ENCODE measurements at regions not wholly inside any gene's neighbourhood (a gene's known extent, or its start where the extent isn't known, plus 50 kb on each side); places are given as distances from the start of the nearest gene placed in this dataset.

DNA sequence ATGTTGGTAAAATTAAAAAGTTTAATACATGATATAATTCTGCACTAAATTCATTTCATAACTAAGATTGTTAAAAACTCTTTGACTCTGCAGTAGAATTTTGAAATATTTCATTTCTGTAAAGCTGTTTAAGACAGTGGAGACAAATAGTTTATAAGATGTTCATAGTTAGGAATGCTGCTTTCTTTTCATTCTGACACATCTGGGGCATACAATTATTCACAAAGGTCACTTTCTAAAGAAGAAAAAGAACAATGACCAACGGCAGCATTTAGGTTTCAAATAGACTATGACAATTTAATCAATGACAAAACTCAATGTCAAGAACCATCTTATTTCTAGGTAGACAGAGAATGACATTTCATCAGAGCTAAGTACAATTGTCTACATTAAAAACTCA, 1422.1 kb downstream of the PCDH9 start:
- FAIRE-seq, result no peak
- H3K9ac ChIP-seq (replicated peaks; ENCODE audit: extremely low read depth, insufficient read depth, low read length), result no peak overlapping the region
- H3K27me3 ChIP-seq (ENCODE audit: control insufficient read depth in 2 of 2, insufficient read depth in 2 of 2, low read length in 2 of 2), result no peaks in the 10 kb centered on the region
- no peaks in the 10 kb centered on the region for H3K36me3 ChIP-seq (ENCODE audit: control insufficient read depth in 2 of 2, extremely low read depth in 1 of 2, insufficient read depth in 2 of 2, low read length in 2 of 2)
- intact Hi-C loops (cut with micrococcal nuclease) (no loop called here), dilution Hi-C loops (cut with MboI; ENCODE audit: extremely low pct_ligation_motif_present, low sequenced_read_pairs) (no loop called here)
- no peak overlapping the region for H3K4me2 ChIP-seq (ENCODE audit: insufficient read depth, low read length)
- POLR2A ChIA-PET, result no interaction called here
- H3K4me3 ChIP-seq (replicated peaks in 1 of 3; ENCODE audit: insufficient read depth in 1 of 3, low read depth in 1 of 3, low read length in 3 of 3), result no peak overlapping the region
- no peaks in the 10 kb centered on the region for H3K79me2 ChIP-seq (ENCODE audit: control insufficient read depth, insufficient read depth, low read length)
- H2AFZ ChIP-seq (ENCODE audit: low read depth, low read length), result no peak overlapping the region
- H3K27ac ChIP-seq (ENCODE audit: insufficient read depth, low read depth, low read length), result no peak overlapping the region
- no peaks in the 10 kb centered on the region for H3K9me3 ChIP-seq (replicated peaks; ENCODE audit: control insufficient read depth, insufficient read depth, low read length)
- TF ChIP-seq FOS (IDR thresholded peaks at IDR 0.05; ENCODE audit: borderline replicate concordance, insufficient read depth, low read length), result peak; percentile 53
- TF ChIP-seq POLR2A (IDR thresholded peaks at IDR 0.05; ENCODE audit: low read depth, low read length), result no peak
- H3K9me1 ChIP-seq (replicated peaks; ENCODE audit: control insufficient read depth, extremely low read depth, insufficient read depth, low read length), result no peaks in the 10 kb centered on the region
- DNase-seq (ENCODE audit: low read depth, low spot score), result no peak
- no peaks in the 10 kb centered on the region for H3K4me1 ChIP-seq (ENCODE audit: control insufficient read depth, extremely low read depth, insufficient read depth, low read length)
- no peaks in the 10 kb centered on the region for H4K20me1 ChIP-seq (replicated peaks; ENCODE audit: control insufficient read depth, extremely low read depth, insufficient read depth, low read length)
- CTCF ChIA-PET, result interaction anchor here (0.8 to 1.4 kb wide), 3 partner anchors 9 to 169 kb away, joined by 3 to 4 read pairs (median 3); no protein-coding TSS in a partner anchor
- BruUV-seq (replicated peaks), result no TSS peak

DNA sequence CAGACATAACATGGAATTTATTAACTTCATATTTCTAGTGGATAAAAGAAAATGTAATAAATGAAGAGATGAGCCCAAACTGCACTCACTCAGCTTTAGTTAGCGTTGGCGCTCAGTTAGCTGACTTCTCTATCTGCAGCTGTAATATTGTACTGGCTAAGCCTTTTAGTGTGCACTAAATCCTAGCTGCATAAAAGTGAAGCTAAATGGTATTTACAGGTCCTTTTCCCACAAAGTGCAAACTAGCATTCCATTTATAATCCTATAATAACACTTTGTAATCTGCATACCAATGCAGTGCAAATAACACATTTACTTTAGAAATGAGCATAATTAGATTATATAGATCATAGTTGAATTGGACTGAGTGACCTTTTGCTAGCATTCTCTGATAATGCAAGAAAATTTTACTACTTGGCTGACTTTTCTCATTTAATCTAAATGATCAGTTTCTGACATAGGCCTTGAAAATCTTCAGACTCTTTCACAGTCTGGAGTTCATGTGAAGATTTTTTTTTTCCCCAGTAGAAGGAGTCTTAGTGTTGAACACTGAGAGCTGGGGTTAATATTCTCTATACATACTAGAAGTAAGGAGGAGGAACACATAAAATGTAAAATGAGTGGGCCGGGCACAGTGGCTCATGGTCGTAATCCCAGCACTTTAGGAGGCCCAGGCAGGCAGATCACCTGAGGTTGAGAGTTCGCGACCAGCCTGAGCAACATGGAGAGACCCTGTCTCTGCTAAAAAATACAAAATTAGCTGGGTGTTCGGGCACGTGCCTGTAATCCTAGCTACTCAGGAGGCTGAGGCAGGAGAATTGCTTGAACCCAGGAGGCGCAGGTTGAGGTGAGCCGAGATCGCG, 1426.4 kb downstream of the PCDH9 start:
- no peaks in the 10 kb centered on the region for H3K9me1 ChIP-seq (replicated peaks; ENCODE audit: control insufficient read depth, extremely low read depth, insufficient read depth, low read length)
- no peaks in the 10 kb centered on the region for H3K27me3 ChIP-seq (ENCODE audit: control insufficient read depth in 2 of 2, insufficient read depth in 2 of 2, low read length in 2 of 2)
- H3K4me2 ChIP-seq (ENCODE audit: insufficient read depth, low read length), result no peak overlapping the region
- no peak overlapping the region for H3K27ac ChIP-seq (ENCODE audit: insufficient read depth, low read depth, low read length)
- BruUV-seq (replicated peaks), result no TSS peak
- no peaks in the 10 kb centered on the region for H3K9me3 ChIP-seq (replicated peaks; ENCODE audit: control insufficient read depth, insufficient read depth, low read length)
- intact Hi-C loops (cut with micrococcal nuclease) (no loop called here), dilution Hi-C loops (cut with MboI; ENCODE audit: extremely low pct_ligation_motif_present, low sequenced_read_pairs) (no loop called here)
- no peak overlapping the region for H2AFZ ChIP-seq (ENCODE audit: low read depth, low read length)
- no peaks in the 10 kb centered on the region for H3K36me3 ChIP-seq (ENCODE audit: control insufficient read depth in 2 of 2, extremely low read depth in 1 of 2, insufficient read depth in 2 of 2, low read length in 2 of 2)
- CTCF ChIA-PET, result no interaction called here
- no peak overlapping the region for H3K4me3 ChIP-seq (replicated peaks in 1 of 3; ENCODE audit: insufficient read depth in 1 of 3, low read depth in 1 of 3, low read length in 3 of 3)
- no peaks in the 10 kb centered on the region for H4K20me1 ChIP-seq (replicated peaks; ENCODE audit: control insufficient read depth, extremely low read depth, insufficient read depth, low read length)
- DNase-seq (ENCODE audit: low read depth, low spot score) (no peak), FAIRE-seq (no peak)
- TF ChIP-seq JUN (IDR thresholded peaks at IDR 0.05; ENCODE audit: borderline replicate concordance, insufficient read depth, insufficient read length, low read depth) (no peak), MYC (IDR thresholded peaks at IDR 0.05; ENCODE audit: low read depth, low read length) (no peak), GATA2 (IDR thresholded peaks at IDR 0.05; ENCODE audit: insufficient read depth, insufficient read length, low read depth, low read length) (no peak), POLR2A (IDR thresholded peaks at IDR 0.05; ENCODE audit: low read depth, low read length) (no peak), POLR2AphosphoS5 (IDR thresholded peaks at IDR 0.05; ENCODE audit: insufficient read depth, low read depth, low read length) (no peak), FOS (IDR thresholded peaks at IDR 0.05; ENCODE audit: borderline replicate concordance, insufficient read depth, low read length) (no peak), EZH2 (IDR thresholded peaks at IDR 0.05; ENCODE audit: borderline replicate concordance, low read depth, low read length, severe bottlenecking) (no peak)
- TF ChIP-seq, protein P1, sequence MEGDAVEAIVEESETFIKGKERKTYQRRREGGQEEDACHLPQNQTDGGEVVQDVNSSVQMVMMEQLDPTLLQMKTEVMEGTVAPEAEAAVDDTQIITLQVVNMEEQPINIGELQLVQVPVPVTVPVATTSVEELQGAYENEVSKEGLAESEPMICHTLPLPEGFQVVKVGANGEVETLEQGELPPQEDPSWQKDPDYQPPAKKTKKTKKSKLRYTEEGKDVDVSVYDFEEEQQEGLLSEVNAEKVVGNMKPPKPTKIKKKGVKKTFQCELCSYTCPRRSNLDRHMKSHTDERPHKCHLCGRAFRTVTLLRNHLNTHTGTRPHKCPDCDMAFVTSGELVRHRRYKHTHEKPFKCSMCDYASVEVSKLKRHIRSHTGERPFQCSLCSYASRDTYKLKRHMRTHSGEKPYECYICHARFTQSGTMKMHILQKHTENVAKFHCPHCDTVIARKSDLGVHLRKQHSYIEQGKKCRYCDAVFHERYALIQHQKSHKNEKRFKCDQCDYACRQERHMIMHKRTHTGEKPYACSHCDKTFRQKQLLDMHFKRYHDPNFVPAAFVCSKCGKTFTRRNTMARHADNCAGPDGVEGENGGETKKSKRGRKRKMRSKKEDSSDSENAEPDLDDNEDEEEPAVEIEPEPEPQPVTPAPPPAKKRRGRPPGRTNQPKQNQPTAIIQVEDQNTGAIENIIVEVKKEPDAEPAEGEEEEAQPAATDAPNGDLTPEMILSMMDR (IDR thresholded peaks at IDR 0.05; ENCODE audit: extremely low read depth in 1 of 2, insufficient read depth in 1 of 2, low read depth in 1 of 2, low read length in 2 of 2), result no peak
- TF ChIP-seq, protein P2, sequence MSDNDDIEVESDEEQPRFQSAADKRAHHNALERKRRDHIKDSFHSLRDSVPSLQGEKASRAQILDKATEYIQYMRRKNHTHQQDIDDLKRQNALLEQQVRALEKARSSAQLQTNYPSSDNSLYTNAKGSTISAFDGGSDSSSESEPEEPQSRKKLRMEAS (IDR thresholded peaks at IDR 0.05; ENCODE audit: insufficient read depth, insufficient read length), result no peak
- no peak overlapping the region for H3K9ac ChIP-seq (replicated peaks; ENCODE audit: extremely low read depth, insufficient read depth, low read length)
- H3K4me1 ChIP-seq (ENCODE audit: control insufficient read depth, extremely low read depth, insufficient read depth, low read length), result no peaks in the 10 kb centered on the region
- no peaks in the 10 kb centered on the region for H3K79me2 ChIP-seq (ENCODE audit: control insufficient read depth, insufficient read depth, low read length)
- POLR2A ChIA-PET, result no interaction called here

All from endothelial cell of umbilical vein (primary cell).